OCI-LY1 (cell line): ENCODE measurements at regions not wholly inside any gene's neighbourhood (a gene's known extent, or its start where the extent isn't known, plus 50 kb on each side); places are given as distances from the start of the nearest gene placed in this dataset.

Experiments
- EZH2 ChIP-seq: fragments of 200-600 bp; sonication (generic), shearing (Covaris generic); IDR thresholded peaks from 2 replicates; pipeline ENCODE4 v1.8.0; 2017; ENCODE audit warnings: borderline replicate concordance, mixed run types, mild to moderate bottlenecking, antibody characterized with exemption, low read length, moderate library complexity, mixed read lengths
- TF ChIP-seq, protein P1 (sequence below): fragments of 200-600 bp; sonication (generic), shearing (Covaris generic); IDR thresholded peaks from 2 replicates; pipeline ENCODE4 v1.5.1; 2017; ENCODE audit warnings: mild to moderate bottlenecking, antibody characterized with exemption, low read length, moderate library complexity, mixed read lengths

DNA sequence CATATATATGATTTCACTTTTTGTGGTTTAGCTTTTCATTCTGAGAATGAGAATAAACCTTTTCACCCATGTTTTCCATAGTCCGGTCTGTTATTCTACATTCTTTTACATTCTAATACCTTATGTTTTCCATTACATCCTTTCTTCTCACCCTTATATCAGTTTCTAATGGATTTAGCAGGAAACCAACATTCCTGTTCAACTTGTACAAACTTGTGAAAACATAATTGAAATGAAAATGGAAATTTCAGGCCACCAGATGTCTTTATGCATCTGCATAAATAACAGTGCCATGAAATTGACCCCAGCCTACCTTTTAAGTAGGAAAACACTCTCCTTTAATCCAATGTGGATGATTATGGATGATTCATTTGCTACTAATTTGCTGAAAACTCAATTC, 494.8 kb upstream of the ZFP42 start:
- TF ChIP-seq, protein P1, sequence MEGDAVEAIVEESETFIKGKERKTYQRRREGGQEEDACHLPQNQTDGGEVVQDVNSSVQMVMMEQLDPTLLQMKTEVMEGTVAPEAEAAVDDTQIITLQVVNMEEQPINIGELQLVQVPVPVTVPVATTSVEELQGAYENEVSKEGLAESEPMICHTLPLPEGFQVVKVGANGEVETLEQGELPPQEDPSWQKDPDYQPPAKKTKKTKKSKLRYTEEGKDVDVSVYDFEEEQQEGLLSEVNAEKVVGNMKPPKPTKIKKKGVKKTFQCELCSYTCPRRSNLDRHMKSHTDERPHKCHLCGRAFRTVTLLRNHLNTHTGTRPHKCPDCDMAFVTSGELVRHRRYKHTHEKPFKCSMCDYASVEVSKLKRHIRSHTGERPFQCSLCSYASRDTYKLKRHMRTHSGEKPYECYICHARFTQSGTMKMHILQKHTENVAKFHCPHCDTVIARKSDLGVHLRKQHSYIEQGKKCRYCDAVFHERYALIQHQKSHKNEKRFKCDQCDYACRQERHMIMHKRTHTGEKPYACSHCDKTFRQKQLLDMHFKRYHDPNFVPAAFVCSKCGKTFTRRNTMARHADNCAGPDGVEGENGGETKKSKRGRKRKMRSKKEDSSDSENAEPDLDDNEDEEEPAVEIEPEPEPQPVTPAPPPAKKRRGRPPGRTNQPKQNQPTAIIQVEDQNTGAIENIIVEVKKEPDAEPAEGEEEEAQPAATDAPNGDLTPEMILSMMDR = no peak
- TF ChIP-seq EZH2 = no peak
